SU-DHL-6 (cell line): ENCODE measurements at regions not wholly inside any gene's neighbourhood (a gene's known extent, or its start where the extent isn't known, plus 50 kb on each side); places are given as distances from the start of the nearest gene placed in this dataset.

Experiments used
- EZH2phosphoT487 ChIP-seq: fragments of 200-600 bp; sonication (generic), shearing (Covaris generic); conservative IDR thresholded peaks from 2 replicates; pipeline ENCODE4 v1.6.1; 2018; ENCODE audit warnings: mild to moderate bottlenecking, antibody characterized with exemption, low read length, moderate library complexity, mixed read lengths
- TF ChIP-seq, protein P1 (sequence below): fragments of 200-600 bp; sonication (generic); IDR thresholded peaks from one replicate; pipeline ENCODE4 v1.5.1; 2017; ENCODE audit warnings: antibody characterized with exemption, mild to moderate bottlenecking, low read length, moderate library complexity; ENCODE audit not compliant: insufficient read depth, poor library complexity, severe bottlenecking

DNA sequence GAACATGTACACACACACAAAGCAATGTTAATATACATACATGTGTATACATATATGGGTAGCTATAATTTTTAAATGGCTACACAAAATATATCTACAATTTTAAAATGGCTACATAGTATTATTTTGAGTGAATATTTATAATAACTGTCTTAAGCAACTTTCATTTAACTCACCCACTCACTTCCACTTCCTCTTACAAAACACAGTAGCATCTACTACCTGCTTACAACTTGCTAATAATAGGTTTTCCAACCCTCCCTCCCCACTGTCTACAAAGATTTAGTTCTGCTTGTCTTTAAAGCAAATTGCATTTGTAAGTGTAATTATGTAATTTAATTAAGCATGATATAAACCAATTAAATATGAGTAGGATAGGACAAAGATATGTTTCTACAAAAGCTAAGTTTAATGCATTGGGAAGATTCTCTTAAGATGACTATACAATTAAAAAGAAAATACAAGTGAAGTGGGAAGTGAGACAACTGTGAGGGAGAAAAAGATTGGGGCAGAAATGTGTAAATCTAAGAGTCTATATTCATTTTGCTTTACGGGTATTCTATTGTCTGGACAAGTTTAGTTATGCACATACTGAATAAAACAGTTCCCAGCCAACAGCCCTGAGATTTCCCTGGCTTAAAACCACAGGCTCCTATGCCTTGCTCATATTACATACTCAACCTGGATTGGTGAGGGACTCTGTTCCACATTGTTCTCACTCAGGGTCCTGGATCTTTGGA is 583.1 kb downstream of the EFNB2 start:
- TF ChIP-seq, protein P1, sequence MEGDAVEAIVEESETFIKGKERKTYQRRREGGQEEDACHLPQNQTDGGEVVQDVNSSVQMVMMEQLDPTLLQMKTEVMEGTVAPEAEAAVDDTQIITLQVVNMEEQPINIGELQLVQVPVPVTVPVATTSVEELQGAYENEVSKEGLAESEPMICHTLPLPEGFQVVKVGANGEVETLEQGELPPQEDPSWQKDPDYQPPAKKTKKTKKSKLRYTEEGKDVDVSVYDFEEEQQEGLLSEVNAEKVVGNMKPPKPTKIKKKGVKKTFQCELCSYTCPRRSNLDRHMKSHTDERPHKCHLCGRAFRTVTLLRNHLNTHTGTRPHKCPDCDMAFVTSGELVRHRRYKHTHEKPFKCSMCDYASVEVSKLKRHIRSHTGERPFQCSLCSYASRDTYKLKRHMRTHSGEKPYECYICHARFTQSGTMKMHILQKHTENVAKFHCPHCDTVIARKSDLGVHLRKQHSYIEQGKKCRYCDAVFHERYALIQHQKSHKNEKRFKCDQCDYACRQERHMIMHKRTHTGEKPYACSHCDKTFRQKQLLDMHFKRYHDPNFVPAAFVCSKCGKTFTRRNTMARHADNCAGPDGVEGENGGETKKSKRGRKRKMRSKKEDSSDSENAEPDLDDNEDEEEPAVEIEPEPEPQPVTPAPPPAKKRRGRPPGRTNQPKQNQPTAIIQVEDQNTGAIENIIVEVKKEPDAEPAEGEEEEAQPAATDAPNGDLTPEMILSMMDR: no peak
- TF ChIP-seq EZH2phosphoT487: no peak
